B cell (primary cell): ENCODE measurements at regions not wholly inside any gene's neighbourhood (a gene's known extent, or its start where the extent isn't known, plus 50 kb on each side); places are given as distances from the start of the nearest gene placed in this dataset.

Source experiments
- ATAC-seq: fragments of 200-7000 bp; cut with Tn5 transposase; one replicate; pipeline ENCODE4 v1.10.0; 2021; ENCODE audit warnings: low read depth, mild to moderate bottlenecking, moderate number of reproducible peaks, moderate library complexity
- CTCF ChIA-PET: fragments of 350-600 bp; sonication (Branson Sonifier 250); formaldehyde crosslinking; loops from one replicate; lab custom pipeline; 2021; ENCODE audit warnings: antibody characterized with exemption, inconsistent platforms; lab: Charles Lee
- POLR2A ChIA-PET: fragments of 350-600 bp; sonication (Branson Sonifier 250); formaldehyde crosslinking; loops from one replicate; lab custom pipeline; 2021; ENCODE audit warnings: antibody characterized with exemption; lab: Charles Lee
- DNase-seq: peaks from one replicate; pipeline ENCODE4 v3.0.0; 2013
- H2AFZ ChIP-seq: 2 replicates; pipeline ENCODE4 v1.6.1; 2012; ENCODE audit warnings: mild to moderate bottlenecking, low read depth, low read length; ENCODE audit not compliant: insufficient read depth, poor library complexity, severe bottlenecking
- H3K27ac ChIP-seq, 2 donors: 1 replicate in 1 of 2; 2 replicates in 1 of 2; pipeline ENCODE4 v1.5.1; 2012 to 2013; ENCODE audit warnings: low read length in 2 of 2, mild to moderate bottlenecking in 2 of 2, moderate library complexity in 1 of 2
- H3K27me3 ChIP-seq, 4 experiments: fragments of 200-600 bp in 1 of 4; sonication (generic) in 1 of 4; replicated peaks in 1 of 4; 1 replicate in 2 of 4; 2 replicates in 2 of 4; pipeline versions ENCODE4 v1.6.1 to v1.7.0; 2013 to 2016; ENCODE audit warnings: low read length in 3 of 4, mild to moderate bottlenecking in 2 of 4, mixed read lengths in 1 of 4, moderate library complexity in 1 of 4; ENCODE audit not compliant: insufficient read depth in 4 of 4, control insufficient read depth in 3 of 4; ENCODE audit errors: control extremely low read depth in 1 of 4
- H3K36me3 ChIP-seq, 2 experiments: replicated peaks in 1 of 2; 1 replicate in 1 of 2; 2 replicates in 1 of 2; pipeline versions ENCODE4 v1.6.1 to v1.7.1; 2013; ENCODE audit warnings: low read length in 1 of 2; ENCODE audit not compliant: insufficient read depth in 2 of 2, control insufficient read depth in 1 of 2; ENCODE audit errors: control extremely low read depth in 1 of 2, extremely low read depth in 1 of 2
- H3K4me1 ChIP-seq, 2 donors: fragments of 200-600 bp in 1 of 2; sonication (generic) in 1 of 2; 1 replicate in 1 of 2; 2 replicates in 1 of 2; pipeline versions ENCODE4 v1.5.1 to v1.6.1; 2013 to 2017; ENCODE audit warnings: low read length in 2 of 2; ENCODE audit not compliant: control insufficient read depth in 2 of 2, insufficient read depth in 2 of 2
- H3K4me2 ChIP-seq: replicated peaks from 2 replicates; pipeline ENCODE3; 2012; ENCODE audit warnings: mild to moderate bottlenecking, low read depth, low read length; ENCODE audit not compliant: poor library complexity, severe bottlenecking
- H3K4me3 ChIP-seq, 5 experiments: fragments of 200-600 bp in 1 of 5; sonication (generic) in 1 of 5; 1 replicate in 3 of 5; 2 replicates in 2 of 5; pipeline versions ENCODE4 v1.5.1 to v1.7.0; 2011 to 2016; ENCODE audit warnings: low read length in 4 of 5, mild to moderate bottlenecking in 4 of 5, low read depth in 2 of 5, control low read depth in 1 of 5, moderate library complexity in 1 of 5; ENCODE audit not compliant: insufficient read depth in 1 of 5; ENCODE audit errors: control extremely low read depth in 1 of 5, extremely low read depth in 1 of 5
- H3K79me2 ChIP-seq: fragments of 200-600 bp; sonication (generic); one replicate; pipeline ENCODE4 v1.6.0; 2016; ENCODE audit warnings: low read length; ENCODE audit not compliant: control insufficient read depth, insufficient read depth
- H3K9ac ChIP-seq: fragments of 200-600 bp; sonication (generic); 2 replicates; pipeline ENCODE4 v1.6.1; 2017; ENCODE audit warnings: mild to moderate bottlenecking, low read length, moderate library complexity
- H3K9me3 ChIP-seq, 3 donors: one replicate each; pipeline versions ENCODE4 v1.6.1 to v1.7.1; 2013; ENCODE audit warnings: low read length in 2 of 3; ENCODE audit not compliant: control insufficient read depth in 2 of 3, insufficient read depth in 1 of 3; ENCODE audit errors: control extremely low read depth in 1 of 3
- H4K20me1 ChIP-seq: 2 replicates; pipeline ENCODE4 v1.6.0; 2012; ENCODE audit warnings: mild to moderate bottlenecking, low read length; ENCODE audit not compliant: insufficient read depth, control insufficient read depth, poor library complexity, severe bottlenecking
- H3K27ac Mint-ChIP-seq: one replicate; pipeline ENCODE4 v1.8.0; 2021; ENCODE audit warnings: mixed read lengths
- H3K27me3 Mint-ChIP-seq: one replicate; pipeline ENCODE4 v1.8.0; 2021; ENCODE audit warnings: mixed read lengths
- H3K4me1 Mint-ChIP-seq: one replicate; pipeline ENCODE4 v1.8.0; 2021; ENCODE audit warnings: mixed read lengths
- H3K4me3 Mint-ChIP-seq: one replicate; pipeline ENCODE4 v1.8.0; 2021; ENCODE audit warnings: mixed read lengths
- H3K9me3 Mint-ChIP-seq: one replicate; pipeline ENCODE4 v1.8.0; 2022; ENCODE audit warnings: mixed read lengths; ENCODE audit not compliant: insufficient read depth
- EZH2 ChIP-seq: IDR thresholded peaks from 2 replicates; pipeline ENCODE4 v1.6.1; 2012; ENCODE audit warnings: borderline replicate concordance, low read depth, mild to moderate bottlenecking, moderate library complexity, low read length; ENCODE audit not compliant: insufficient read depth, poor library complexity, severe bottlenecking
- WGBS: methylation state at CpG from one replicate; pipeline ENCODE4 v1.1.5; 2013; ENCODE audit warnings: missing lambda C conversion rate; ENCODE audit not compliant: insufficient coverage; 5-methylcytosine and 5-hydroxymethylcytosine counted together
- intact Hi-C: fragments of 100-400 bp; cut with micrococcal nuclease; formaldehyde crosslinking; loops from one replicate; pipeline ENCODE4 v1.10.0; 2022
- TF ChIP-seq, protein P1 (sequence below): fragments of 200-600 bp; IDR thresholded peaks from one replicate; pipeline ENCODE4 v1.8.0; 2022; ENCODE audit warnings: antibody characterized with exemption, mild to moderate bottlenecking

DNA sequence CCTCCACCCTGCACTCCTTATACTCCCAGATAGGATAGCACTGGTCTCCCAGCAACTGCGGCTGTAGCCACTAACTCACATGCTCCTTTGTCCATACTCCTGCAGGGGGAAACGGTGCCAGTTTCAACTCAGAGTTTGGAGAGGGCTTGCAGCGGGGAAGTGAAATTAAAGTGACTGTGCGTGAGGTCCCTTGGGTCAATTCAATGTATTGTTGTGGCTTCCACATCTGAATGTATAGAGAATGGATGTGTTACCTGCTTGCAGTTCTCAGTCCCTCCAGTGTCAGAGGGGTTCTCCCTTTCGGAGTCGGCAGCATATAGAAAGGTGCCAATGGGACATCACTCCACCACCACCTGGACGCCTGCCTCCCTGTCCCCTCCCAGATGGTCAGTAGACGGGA is 93.6 kb upstream of the CNKSR3 start:
- Mint-ChIP-seq H3K27me3 (no peaks in the 10 kb centered on the region), H3K4me3 (no peak overlapping the region), H3K9me3 (peaks cover 2% of the 10 kb centered on the region), H3K4me1 (peaks cover 28% of the 10 kb centered on the region), H3K27ac (no peak overlapping the region)
- TF ChIP-seq, protein P1, sequence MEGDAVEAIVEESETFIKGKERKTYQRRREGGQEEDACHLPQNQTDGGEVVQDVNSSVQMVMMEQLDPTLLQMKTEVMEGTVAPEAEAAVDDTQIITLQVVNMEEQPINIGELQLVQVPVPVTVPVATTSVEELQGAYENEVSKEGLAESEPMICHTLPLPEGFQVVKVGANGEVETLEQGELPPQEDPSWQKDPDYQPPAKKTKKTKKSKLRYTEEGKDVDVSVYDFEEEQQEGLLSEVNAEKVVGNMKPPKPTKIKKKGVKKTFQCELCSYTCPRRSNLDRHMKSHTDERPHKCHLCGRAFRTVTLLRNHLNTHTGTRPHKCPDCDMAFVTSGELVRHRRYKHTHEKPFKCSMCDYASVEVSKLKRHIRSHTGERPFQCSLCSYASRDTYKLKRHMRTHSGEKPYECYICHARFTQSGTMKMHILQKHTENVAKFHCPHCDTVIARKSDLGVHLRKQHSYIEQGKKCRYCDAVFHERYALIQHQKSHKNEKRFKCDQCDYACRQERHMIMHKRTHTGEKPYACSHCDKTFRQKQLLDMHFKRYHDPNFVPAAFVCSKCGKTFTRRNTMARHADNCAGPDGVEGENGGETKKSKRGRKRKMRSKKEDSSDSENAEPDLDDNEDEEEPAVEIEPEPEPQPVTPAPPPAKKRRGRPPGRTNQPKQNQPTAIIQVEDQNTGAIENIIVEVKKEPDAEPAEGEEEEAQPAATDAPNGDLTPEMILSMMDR = no peak
- TF ChIP-seq EZH2 = no peak
- no peak for ATAC-seq
- intact Hi-C loops = no loop called here
- peak; percentile 5 for DNase-seq
- no peaks in the 10 kb centered on the region for H3K36me3 ChIP-seq
- peaks cover 0 to 4% (median 0%) of the 10 kb centered on the region in 3 donors for H3K9me3 ChIP-seq
- H2AFZ ChIP-seq = no peak overlapping the region
- H4K20me1 ChIP-seq = no peaks in the 10 kb centered on the region
- H3K79me2 ChIP-seq = no peaks in the 10 kb centered on the region
- ChIA-PET CTCF (no interaction called here), POLR2A (no interaction called here)
- peaks cover 0 to 17% (median 0%) of the 10 kb centered on the region in 4 experiments for H3K27me3 ChIP-seq
- H3K4me3 ChIP-seq = no peak overlapping the region
- no peak overlapping the region for H3K9ac ChIP-seq
- 33% methylated on average over 2 of the region's 8 CpGs for WGBS
- no peak overlapping the region for H3K4me2 ChIP-seq
- peaks cover 7 to 12% of the 10 kb centered on the region in 2 donors for H3K4me1 ChIP-seq
- H3K27ac ChIP-seq = no peak overlapping the region

DNA sequence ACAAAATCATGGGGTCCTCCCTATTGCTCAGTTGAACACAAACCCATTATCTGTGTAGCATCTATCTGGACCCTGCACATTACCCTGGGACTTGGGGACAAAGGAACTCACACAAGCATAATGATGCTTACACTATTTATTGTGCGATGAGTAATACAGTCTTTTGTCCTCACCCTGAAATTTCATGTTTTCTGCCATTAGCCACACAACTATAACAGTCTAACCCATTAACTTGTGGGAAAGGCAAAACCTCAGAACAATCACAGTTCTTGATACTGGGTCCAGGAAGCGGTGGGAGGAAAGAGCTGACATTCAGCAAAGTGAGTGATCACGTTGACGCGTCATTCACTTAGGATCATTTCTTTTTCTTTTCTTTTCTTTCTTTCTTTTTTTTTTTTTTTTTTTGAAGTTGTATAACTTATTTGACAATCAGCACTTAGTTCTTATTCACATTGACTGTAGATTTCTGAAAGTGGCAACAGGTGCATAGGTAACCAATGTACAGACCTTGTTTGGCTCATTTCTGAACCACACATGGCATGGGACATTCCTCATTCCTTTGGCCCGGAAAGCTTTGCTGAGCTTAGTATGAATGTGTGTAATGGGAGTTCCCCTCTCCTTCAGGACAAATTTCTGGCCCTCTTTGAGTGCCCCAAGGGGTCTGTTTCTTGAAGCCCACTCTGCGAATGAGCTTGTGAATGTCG is 94.8 kb upstream of the CNKSR3 start:
- Histone ChIP-seq H3K4me1 (peaks cover 7 to 12% of the 10 kb centered on the region in 2 donors), H3K4me3 (no peak overlapping the region), H3K9ac (no peak overlapping the region), H4K20me1 (no peaks in the 10 kb centered on the region), H2AFZ (no peak overlapping the region), H3K27me3 (peaks cover 0 to 17% (median 0%) of the 10 kb centered on the region in 4 experiments), H3K9me3 (peaks cover 0 to 4% (median 0%) of the 10 kb centered on the region in 3 donors), H3K4me2 (no peak overlapping the region), H3K36me3 (no peaks in the 10 kb centered on the region), H3K27ac (no peak overlapping the region), H3K79me2 (no peaks in the 10 kb centered on the region)
- ChIA-PET CTCF (interaction anchor here (0.7 kb wide), 1 partner anchor 71 kb away, joined by 3 read pairs; no protein-coding TSS in a partner anchor), POLR2A (no interaction called here)
- ATAC-seq (no peak), DNase-seq (no peak)
- WGBS = 72% methylated on average over 2 of the region's 8 CpGs
- H3K27ac Mint-ChIP-seq = no peak overlapping the region
- peaks cover 28% of the 10 kb centered on the region for H3K4me1 Mint-ChIP-seq
- TF ChIP-seq, protein P1 = no peak
- TF ChIP-seq EZH2 = no peak
- no peak overlapping the region for H3K4me3 Mint-ChIP-seq
- peaks cover 2% of the 10 kb centered on the region for H3K9me3 Mint-ChIP-seq
- intact Hi-C loops = no loop called here
- no peaks in the 10 kb centered on the region for H3K27me3 Mint-ChIP-seq
